Erythroblast (primary cell): ENCODE measurements at regions not wholly inside any gene's neighbourhood (a gene's known extent, or its start where the extent isn't known, plus 50 kb on each side); places are given as distances from the start of the nearest gene placed in this dataset.

Experiments
- GATA1 ChIP-seq: IDR thresholded peaks from 2 replicates; pipeline ENCODE4 v1.6.1; 2011; ENCODE audit warnings: low read depth, mild to moderate bottlenecking, control low read depth, low read length, moderate library complexity
- POLR2A ChIP-seq: IDR thresholded peaks from 2 replicates; pipeline ENCODE4 v1.6.1; 2011; ENCODE audit warnings: mild to moderate bottlenecking, low read length

- TF ChIP-seq POLR2A (no peak), GATA1 (no peak)
Measured at GRCh38 chr13:68439817-68440216, 1209.7 kb upstream of the PCDH9 start.
